ENCODE measurements at regions not wholly inside any gene's neighbourhood (a gene's known extent, or its start where the extent isn't known, plus 50 kb on each side); places are given as distances from the start of the nearest gene placed in this dataset.

DNA sequence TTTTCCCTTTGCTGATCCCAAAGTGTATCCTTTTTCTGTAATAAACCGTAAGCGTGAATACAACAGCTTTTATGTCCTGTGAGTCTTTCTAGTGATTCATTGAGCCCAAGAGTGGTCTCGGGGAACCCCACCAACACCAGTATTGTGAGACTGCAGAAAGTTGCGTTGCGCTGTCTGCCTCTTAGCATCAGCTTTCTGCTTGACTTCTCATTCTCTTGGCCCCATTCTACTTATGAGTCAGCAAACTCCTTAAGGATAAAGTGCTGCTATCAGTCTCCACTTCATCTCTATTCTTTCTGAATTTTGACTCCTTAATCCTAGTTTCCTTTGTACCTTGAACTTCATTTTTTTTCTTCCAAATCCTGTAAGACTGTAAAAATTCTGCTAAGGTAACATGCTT lies 184.3 kb upstream of the MBL2 start:
- Histone ChIP-seq H3K9me3 (no peaks in the 10 kb centered on the region), H3K27me3 (no peaks in the 10 kb centered on the region), H3K4me3 (no peak overlapping the region), H3K4me1 (peaks cover 0 to 21% (median 0%) of the 10 kb centered on the region in 3 donors), H3K27ac (peak overlapping the region in 2 of 4 donors; percentile 16 to 48), H3K36me3 (no peaks in the 10 kb centered on the region)
- no peak for DNase-seq
- WGBS, 2 donors: 38 to 53% methylated on average over 5 of the region's 5 CpGs
- TF ChIP-seq POLR2A (IDR thresholded peaks at IDR 0.05): no peak
- TF ChIP-seq, protein P1, sequence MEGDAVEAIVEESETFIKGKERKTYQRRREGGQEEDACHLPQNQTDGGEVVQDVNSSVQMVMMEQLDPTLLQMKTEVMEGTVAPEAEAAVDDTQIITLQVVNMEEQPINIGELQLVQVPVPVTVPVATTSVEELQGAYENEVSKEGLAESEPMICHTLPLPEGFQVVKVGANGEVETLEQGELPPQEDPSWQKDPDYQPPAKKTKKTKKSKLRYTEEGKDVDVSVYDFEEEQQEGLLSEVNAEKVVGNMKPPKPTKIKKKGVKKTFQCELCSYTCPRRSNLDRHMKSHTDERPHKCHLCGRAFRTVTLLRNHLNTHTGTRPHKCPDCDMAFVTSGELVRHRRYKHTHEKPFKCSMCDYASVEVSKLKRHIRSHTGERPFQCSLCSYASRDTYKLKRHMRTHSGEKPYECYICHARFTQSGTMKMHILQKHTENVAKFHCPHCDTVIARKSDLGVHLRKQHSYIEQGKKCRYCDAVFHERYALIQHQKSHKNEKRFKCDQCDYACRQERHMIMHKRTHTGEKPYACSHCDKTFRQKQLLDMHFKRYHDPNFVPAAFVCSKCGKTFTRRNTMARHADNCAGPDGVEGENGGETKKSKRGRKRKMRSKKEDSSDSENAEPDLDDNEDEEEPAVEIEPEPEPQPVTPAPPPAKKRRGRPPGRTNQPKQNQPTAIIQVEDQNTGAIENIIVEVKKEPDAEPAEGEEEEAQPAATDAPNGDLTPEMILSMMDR (IDR thresholded peaks at IDR 0.05): no peak
- intact Hi-C loops (cut with DNase I): no loop called here

DNA sequence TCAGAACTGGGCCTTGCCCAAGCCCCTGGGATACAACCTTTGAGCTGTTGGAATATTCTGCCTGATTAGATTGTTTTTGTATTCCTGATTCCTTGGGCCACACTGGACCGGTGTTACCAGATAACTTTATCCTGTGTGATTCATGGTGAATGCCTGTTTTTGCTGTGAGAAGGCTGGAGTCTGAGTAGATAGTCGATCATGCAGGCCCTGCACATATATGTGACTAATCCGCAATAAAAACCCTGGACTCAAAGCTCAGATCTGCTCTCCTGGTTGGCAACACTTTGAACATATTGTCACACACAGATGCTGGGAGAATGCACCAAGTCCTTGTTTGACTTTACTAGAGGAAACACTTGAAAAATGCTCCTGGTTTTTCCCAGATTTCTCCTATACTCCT lies 183.9 kb upstream of the MBL2 start:
- H3K36me3 ChIP-seq: no peaks in the 10 kb centered on the region
- H3K4me1 ChIP-seq: peaks cover 0 to 21% (median 0%) of the 10 kb centered on the region in 3 donors
- intact Hi-C loops (cut with DNase I): no loop called here
- peak overlapping the region in 3 of 4 donors; percentile 16 to 48 (median 33) for H3K27ac ChIP-seq
- DNase-seq: no peak
- WGBS, 2 donors: 36 to 51% methylated on average over 3 of the region's 3 CpGs
- H3K4me3 ChIP-seq: no peak overlapping the region
- no peak for TF ChIP-seq POLR2A (IDR thresholded peaks at IDR 0.05)
- TF ChIP-seq, protein P1 (IDR thresholded peaks at IDR 0.05): no peak
- H3K9me3 ChIP-seq: no peaks in the 10 kb centered on the region
- H3K27me3 ChIP-seq: no peaks in the 10 kb centered on the region

DNA sequence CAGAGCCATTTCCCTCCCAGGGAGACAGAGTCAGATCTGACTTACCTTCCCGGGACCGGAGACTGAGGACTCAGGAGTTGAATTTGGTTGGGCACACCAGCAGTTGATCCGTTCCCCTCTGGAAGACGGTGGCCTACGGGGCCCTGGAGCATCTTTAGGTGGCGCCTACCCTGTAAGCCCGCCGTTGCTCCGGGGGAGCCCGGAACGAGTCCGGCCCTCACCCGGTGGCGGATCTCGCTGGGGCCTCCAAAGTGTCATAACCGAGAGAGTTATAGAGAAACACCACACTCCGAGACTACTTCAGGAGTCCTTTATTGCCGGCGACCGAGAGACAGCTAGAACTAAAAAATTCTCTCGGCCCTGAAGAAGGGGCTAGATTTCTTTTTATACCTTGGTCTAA lies 182.8 kb upstream of the MBL2 start:
- Histone ChIP-seq H3K4me1 (peaks cover 0 to 25% (median 0%) of the 10 kb centered on the region in 3 donors), H3K27me3 (no peaks in the 10 kb centered on the region), H3K4me3 (no peak overlapping the region), H3K36me3 (no peaks in the 10 kb centered on the region), H3K27ac (no peak overlapping the region), H3K9me3 (no peaks in the 10 kb centered on the region)
- intact Hi-C loops (cut with DNase I): no loop called here
- DNase-seq: no peak
- WGBS, 2 donors: 87 to 96% methylated on average over 10 to 16 of the region's 21 CpGs
- TF ChIP-seq, protein P1 (IDR thresholded peaks at IDR 0.05): no peak
- TF ChIP-seq POLR2A (IDR thresholded peaks at IDR 0.05): no peak

DNA sequence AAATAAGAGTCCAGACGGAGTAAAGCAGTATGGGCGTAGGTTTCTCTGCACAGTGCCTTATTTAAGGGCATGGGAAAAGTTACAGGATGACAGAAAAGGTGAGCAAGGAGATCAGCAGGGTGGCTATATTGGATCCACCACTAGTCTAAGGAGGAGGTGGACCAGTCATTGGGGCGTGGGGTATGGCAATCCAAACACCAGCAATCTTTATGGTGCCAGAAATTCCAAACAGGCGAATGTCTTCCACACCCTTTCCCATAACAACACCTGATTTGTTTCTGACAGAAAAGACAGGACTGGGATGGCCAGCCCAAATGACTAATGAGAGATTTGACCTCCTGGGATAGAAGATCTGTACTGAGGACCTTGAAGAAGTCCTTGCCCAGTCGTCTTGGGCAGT lies 181.8 kb upstream of the MBL2 start:
- 69 to 78% methylated on average over 4 to 5 of the region's 5 CpGs for WGBS, 2 donors
- Histone ChIP-seq H3K4me3 (no peak overlapping the region), H3K9me3 (no peaks in the 10 kb centered on the region), H3K27me3 (no peaks in the 10 kb centered on the region), H3K27ac (no peak overlapping the region), H3K4me1 (peaks cover 0 to 33% (median 0%) of the 10 kb centered on the region in 3 donors), H3K36me3 (no peaks in the 10 kb centered on the region)
- no peak for DNase-seq
- intact Hi-C loops (cut with DNase I): no loop called here
- TF ChIP-seq, protein P1 (IDR thresholded peaks at IDR 0.05): no peak
- no peak for TF ChIP-seq POLR2A (IDR thresholded peaks at IDR 0.05)

DNA sequence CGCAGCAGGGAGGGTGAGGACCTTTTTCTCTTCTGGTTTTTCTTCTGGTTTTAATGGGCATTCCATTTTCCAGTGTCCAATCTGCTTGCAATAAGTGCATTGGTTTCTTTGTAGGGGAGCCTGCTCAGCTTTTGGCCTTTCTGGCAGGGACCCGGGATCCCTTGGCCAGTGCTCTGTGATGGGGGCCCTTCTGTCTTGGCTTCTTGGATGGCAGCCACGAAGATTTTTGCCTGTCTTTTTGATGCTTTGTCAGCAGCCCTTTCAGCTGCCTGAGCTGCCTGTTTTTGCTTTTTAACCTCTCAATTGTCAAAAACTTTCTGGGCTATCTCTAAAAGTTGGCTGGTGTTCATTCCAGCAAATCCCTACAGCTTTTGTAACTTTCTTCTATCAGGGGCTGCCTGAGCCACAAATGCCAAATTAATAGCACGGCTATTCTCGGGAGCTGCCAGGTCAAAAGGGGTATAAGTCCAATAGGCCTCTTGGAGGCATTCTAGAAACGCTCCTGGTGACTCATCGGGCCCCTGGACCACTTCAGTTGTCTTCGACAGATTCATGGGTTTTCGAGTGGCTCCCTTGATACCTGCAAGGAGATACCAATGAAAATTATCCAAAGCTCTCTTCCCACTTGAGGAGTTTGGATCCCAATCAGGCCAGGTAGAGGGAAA lies 179.9 kb upstream of the MBL2 start:
- TF ChIP-seq POLR2A (IDR thresholded peaks at IDR 0.05): no peak
- Histone ChIP-seq H3K4me3 (no peak overlapping the region), H3K27ac (no peak overlapping the region), H3K36me3 (no peaks in the 10 kb centered on the region), H3K27me3 (no peaks in the 10 kb centered on the region), H3K9me3 (no peaks in the 10 kb centered on the region), H3K4me1 (peaks cover 0 to 40% (median 0%) of the 10 kb centered on the region in 3 donors)
- 53 to 80% methylated on average over 9 of the region's 9 CpGs for WGBS, 2 donors
- intact Hi-C loops (cut with DNase I): no loop called here
- DNase-seq: no peak

Measured in esophagus squamous epithelium (tissue), 5 donors.